ENCODE measurements at regions not wholly inside any gene's neighbourhood (a gene's known extent, or its start where the extent isn't known, plus 50 kb on each side); places are given as distances from the start of the nearest gene placed in this dataset.

GRCh38 chr13:22428188-22428828, 752.5 kb upstream of the SGCG start:
- DNase-seq (ENCODE audit: low spot score) = no peak

- no peak for DNase-seq (ENCODE audit: low spot score)
Measured at GRCh38 chr13:22432690-22433089, 748.1 kb upstream of the SGCG start.

DNA sequence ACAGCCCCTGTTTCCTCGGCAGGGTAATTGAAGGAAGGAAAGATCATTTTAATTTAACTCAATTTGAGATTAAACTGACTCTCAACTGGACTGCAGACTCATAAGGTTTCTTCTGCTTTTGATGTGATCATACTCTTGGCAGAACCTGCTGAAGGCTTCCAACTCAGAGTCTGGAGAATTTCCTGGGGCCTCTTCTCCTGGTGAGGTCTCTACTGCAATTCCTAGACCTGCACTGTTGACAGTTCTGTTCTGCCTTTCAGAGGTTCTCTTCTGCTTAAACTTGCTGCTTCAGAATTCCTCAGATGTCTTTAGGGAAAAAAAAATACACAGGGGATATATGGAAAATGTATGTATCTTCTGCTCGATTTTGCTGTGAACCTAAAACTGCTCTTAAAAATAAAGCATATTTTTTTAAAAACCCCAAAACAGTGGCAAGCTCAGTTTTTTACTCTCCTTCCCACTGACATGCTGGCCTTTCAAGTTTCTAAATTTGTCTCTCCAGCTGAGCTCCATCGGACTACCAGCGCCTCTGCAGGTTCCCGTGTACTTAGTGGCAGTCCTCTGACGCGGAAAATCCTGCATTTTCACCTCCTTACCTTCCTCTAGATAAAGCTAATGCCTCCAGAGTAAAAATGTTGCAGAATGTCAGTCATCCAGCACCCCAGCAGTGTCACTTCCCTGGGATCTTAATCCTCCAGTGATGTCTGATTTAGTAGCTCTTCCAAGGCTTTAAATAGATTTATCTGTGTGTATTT, 733.5 kb upstream of the SGCG start:
- DNase-seq (ENCODE audit: low spot score) = no peak

- DNase-seq (ENCODE audit: low spot score) = no peak
Measured at GRCh38 chr13:22449251-22449650, 731.5 kb upstream of the SGCG start.

- peak; percentile 15 for DNase-seq (ENCODE audit: low spot score)
Measured at GRCh38 chr13:22451327-22451741, 729.4 kb upstream of the SGCG start.

- peak; percentile 30 for DNase-seq (ENCODE audit: low spot score)
Measured at GRCh38 chr13:22454586-22454985, 726.2 kb upstream of the SGCG start.

- peak; percentile 46 for DNase-seq (ENCODE audit: low spot score)
Measured at GRCh38 chr13:22455036-22455435, 725.7 kb upstream of the SGCG start.

DNA sequence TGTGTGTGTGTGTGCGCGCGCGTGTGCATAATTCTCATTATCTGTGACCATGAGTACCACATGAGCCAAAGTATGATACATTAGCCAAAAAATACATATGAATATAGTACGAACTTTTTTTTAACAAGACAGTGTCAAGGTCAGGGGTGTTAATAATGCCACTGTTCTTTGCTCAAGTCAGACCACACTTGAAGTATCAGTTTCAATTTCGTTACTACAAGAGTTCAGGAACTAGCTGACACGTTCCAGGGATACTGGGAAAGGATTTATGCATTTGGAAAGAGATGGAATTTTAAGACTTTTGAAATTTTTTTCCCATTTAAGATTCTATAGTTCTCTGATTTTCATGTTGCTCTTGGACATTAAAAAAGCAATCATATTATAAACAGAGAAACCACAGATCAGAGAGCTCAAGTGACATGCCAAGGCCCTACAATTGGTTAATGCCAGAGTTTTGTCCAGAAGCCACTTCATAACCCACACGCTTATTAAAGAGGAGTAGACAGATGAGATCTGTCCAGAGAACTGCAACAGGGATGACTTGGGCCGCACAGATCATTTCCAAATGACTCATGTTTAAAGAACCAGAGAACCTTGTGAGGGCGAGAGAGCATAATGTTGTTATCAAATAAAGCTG, 718.8 kb upstream of the SGCG start:
- DNase-seq (ENCODE audit: low spot score) = no peak

- no peak for DNase-seq (ENCODE audit: low spot score)
Measured at GRCh38 chr13:22463089-22463488, 717.7 kb upstream of the SGCG start.

DNA sequence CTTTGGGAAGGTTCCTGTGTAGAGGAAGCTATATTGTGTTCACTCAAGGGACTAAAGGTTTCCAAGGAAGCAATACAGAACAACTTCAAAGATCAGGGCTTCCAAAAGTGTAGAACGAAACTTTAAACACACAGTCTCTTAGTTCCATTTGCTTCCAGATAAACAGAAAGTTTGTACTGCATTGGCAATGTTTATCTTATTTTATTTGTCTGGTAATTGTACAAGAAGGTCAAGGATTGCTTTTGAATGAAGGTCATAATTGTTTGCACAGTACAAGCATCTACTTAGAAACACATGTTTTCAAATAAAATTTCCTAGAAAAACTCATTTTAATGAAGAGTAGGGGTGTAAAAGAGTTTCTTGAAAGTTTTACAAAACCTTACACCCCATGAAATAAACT, 712.7 kb upstream of the SGCG start:
- DNase-seq (ENCODE audit: low spot score) = no peak

- DNase-seq (ENCODE audit: low spot score) = no peak
Measured at GRCh38 chr13:22468824-22469223, 712.0 kb upstream of the SGCG start.

DNA sequence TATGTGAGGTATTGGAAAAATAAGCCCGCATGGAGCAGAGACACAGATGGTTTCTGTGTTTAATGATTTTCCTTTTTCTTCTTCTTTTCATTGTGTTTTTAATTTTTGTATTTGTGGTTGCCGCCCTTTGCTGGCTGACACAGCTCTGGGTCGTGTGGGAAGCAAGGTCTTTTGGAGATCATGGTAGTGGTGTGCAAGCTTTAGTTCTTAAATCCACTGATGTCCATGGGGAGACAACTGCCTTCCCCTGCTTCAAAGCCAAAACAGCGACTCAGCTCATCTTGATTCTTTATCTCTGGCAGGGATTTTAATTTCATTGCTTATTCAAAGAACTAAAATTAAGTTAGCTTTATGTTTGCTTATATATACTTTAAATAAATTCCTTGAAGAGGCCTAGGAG, 711.3 kb upstream of the SGCG start:
- DNase-seq (ENCODE audit: low spot score) = no peak

GRCh38 chr13:22470075-22470474, 710.7 kb upstream of the SGCG start:
- DNase-seq (ENCODE audit: low spot score) = no peak

DNA sequence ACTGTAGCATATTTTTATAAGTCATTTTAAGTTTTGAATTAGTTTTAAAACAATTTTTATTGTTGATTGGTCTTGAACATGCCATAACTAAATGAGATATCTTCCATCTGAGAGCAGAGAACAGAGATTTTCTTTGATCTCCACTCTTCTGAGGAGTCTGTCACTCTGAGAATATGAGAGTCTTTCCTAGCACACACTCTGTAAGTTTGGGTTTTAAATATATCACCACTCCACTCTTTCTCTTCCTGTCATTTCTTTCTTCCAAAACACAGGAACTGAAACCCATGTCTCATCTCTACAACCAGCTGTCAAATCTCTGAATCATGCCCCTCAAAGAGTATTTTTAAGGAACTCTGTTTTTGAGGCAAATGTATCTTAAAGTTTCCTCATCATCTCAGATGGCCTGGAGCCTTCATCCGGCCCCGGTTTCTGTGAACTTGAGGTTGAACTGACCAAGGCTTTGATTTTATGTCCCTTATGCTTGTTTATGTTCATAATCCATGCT, 698.2 kb upstream of the SGCG start:
- no peak for DNase-seq (ENCODE audit: low spot score)

DNA sequence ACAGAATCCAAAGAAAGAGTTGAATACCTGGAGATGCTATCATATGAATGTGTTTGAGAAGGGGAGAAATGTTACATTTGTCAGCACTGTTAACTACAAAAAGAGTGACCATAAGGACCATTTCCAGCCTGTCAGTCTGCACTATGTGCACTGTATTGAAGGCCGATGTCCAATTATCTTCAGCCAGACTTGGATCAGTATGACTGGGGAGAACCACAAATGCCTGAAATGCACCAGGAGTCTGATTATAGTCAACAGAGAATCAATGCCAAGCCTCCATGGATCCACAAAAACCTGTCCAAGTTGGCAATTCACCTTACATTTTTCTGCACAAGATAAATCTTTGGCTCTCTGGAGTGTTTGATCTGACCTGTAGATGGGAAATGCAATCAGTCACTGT, 697.5 kb upstream of the SGCG start:
- DNase-seq (ENCODE audit: low spot score) = no peak

- peak; percentile 46 for DNase-seq (ENCODE audit: low spot score)
Measured at GRCh38 chr13:22486490-22486889, 694.3 kb upstream of the SGCG start.

- DNase-seq (ENCODE audit: low spot score) = peak; percentile 26
Measured at GRCh38 chr13:22487932-22488331, 692.8 kb upstream of the SGCG start.

GRCh38 chr13:22489771-22490170, 691.0 kb upstream of the SGCG start:
- DNase-seq (ENCODE audit: low spot score) = no peak

DNA sequence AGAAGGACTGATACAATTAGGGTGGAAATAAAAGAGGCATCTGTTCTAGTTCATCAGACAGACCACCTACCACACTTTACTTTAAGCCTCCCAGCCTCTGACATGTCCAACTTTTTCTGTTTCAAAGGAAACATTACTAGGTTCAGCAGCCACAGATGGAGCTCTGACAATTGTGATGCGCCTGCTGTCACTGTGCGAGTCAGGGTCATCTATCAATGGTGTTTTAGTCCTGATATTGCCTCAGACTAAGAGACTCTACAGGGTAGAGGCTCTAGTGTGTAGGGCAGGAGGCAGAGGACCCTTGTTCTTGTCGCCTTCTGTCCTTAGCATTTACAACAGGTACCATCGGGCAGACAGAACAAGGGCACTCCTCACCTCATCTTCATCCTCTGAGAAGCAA, 685.0 kb upstream of the SGCG start:
- DNase-seq (ENCODE audit: low spot score) = no peak

DNA sequence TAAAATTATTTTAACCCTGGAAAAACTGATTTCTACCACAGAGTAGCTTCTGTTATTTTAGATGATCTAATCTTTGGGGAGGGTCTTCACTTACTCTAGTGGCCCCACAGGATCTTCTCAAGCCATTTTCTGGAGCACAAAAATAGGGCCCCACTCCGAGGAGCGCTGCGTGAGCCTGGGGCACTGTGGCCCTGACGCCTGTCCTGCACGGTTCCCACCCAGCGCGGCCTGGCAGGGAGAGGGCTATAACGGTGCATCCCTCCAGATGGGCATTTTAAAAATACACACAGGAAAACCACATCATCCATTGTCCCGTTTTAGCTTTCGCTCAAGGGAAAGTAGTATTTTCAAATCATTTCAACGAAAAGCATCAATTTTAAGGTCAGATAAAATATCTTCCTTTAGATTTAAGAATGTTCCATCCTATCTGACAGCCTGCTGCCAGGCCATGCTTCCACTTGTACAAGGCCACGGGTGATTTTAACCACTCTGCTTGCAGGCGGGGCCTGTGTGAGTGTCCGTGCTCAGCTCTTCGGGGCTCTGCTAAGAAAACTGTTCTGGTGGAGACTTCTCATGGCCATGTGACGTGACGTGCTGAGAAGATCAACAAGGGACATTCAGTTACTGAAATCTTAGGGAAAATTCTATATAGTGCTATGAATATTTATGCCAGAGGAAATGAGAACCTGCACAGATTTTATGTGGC, 683.8 kb upstream of the SGCG start:
- DNase-seq (ENCODE audit: low spot score) = no peak

GRCh38 chr13:22497991-22498780, 682.6 kb upstream of the SGCG start:
- DNase-seq (ENCODE audit: low spot score) = peak; percentile 49

DNA sequence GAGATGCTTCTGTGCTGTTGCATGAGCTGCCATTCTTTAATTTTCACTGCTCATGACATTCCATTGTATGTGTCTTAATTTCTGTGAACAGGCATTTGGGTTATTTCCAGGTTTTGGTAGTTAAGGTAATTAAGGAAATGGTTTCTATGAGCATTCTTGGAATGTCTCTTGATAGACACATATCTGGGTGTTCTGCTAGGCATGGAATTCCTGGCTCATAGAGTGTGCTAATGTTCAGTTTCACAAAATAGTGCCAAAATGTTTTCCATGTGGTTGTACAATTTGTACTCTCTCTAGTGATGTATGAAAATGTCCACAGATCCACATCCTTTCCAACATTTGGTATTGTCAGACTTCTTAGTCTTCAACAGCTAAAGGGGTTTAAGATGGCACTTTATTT, 680.9 kb upstream of the SGCG start:
- peak; percentile 70 for DNase-seq (ENCODE audit: low spot score)

Data from kidney tubule cell (primary cell).